Spleen (tissue), 11 donors: ENCODE measurements at regions not wholly inside any gene's neighbourhood (a gene's known extent, or its start where the extent isn't known, plus 50 kb on each side); places are given as distances from the start of the nearest gene placed in this dataset.

Source experiments
- DNase-seq: peaks from one replicate; pipeline ENCODE4 v3.0.0-alpha.2; 2020
- H3K27ac ChIP-seq, 8 donors: fragments of 200-600 bp; sonication (generic) in 7 of 8; 1 replicate in 4 of 8; 2 replicates in 4 of 8; pipeline versions ENCODE4 v1.5.0 to v1.8.0; 2016 to 2021; ENCODE audit warnings: inconsistent platforms in 4 of 8, mild to moderate bottlenecking in 4 of 8, moderate library complexity in 1 of 8
- H3K27me3 ChIP-seq, 7 donors: fragments of 200-600 bp; sonication (generic) in 6 of 7; replicated peaks in 1 of 7; 1 replicate in 4 of 7; 2 replicates in 3 of 7; pipeline versions ENCODE4 v1.5.0 to v1.8.0; 2016 to 2021; ENCODE audit warnings: inconsistent platforms in 3 of 7, mild to moderate bottlenecking in 1 of 7
- H3K36me3 ChIP-seq, 6 donors: fragments of 200-600 bp; sonication (generic) in 5 of 6; 1 replicate in 4 of 6; 2 replicates in 2 of 6; pipeline versions ENCODE4 v1.5.0 to v1.8.0; 2016 to 2021; ENCODE audit warnings: inconsistent platforms in 2 of 6
- H3K4me1 ChIP-seq, 6 donors: fragments of 200-600 bp; sonication (generic) in 5 of 6; 1 replicate in 3 of 6; 2 replicates in 3 of 6; pipeline versions ENCODE4 v1.5.0 to v1.8.0; 2016 to 2021; ENCODE audit warnings: inconsistent platforms in 3 of 6
- H3K4me3 ChIP-seq, 8 donors: fragments of 200-600 bp; sonication (generic) in 7 of 8; 1 replicate in 4 of 8; 2 replicates in 4 of 8; pipeline versions ENCODE4 v1.5.0 to v1.8.0; 2016 to 2021; ENCODE audit warnings: inconsistent platforms in 4 of 8, mild to moderate bottlenecking in 4 of 8, moderate library complexity in 2 of 8
- H3K9me3 ChIP-seq, 8 donors: fragments of 200-600 bp; sonication (generic) in 7 of 8; 1 replicate in 4 of 8; 2 replicates in 4 of 8; pipeline versions ENCODE4 v1.5.0 to v1.8.0; 2016 to 2021; ENCODE audit warnings: inconsistent platforms in 4 of 8
- POLR2A ChIP-seq, 3 donors: fragments of 450-650 bp; IDR thresholded peaks; one replicate each; pipeline ENCODE4 v1.5.1; 2017; ENCODE audit warnings: antibody characterized with exemption in 3 of 3, mild to moderate bottlenecking in 1 of 3
- POLR2AphosphoS5 ChIP-seq, 3 donors: sonication (generic); formaldehyde crosslinking; IDR thresholded peaks; one replicate each; pipeline ENCODE4 v1.5.1; 2017; ENCODE audit warnings: antibody characterized with exemption in 3 of 3
- WGBS, 5 donors: extraction: QIAGEN DNeasy Blood & Tissue Kit in 3 of 5; methylation state at CpG; one replicate each; pipeline versions ENCODE4 v1.1.5 to v1.1.7; 2013 to 2018; 5-methylcytosine and 5-hydroxymethylcytosine counted together
- intact Hi-C: fragments of 100-400 bp; cut with DNase I; formaldehyde crosslinking; loops from one replicate; pipeline ENCODE4 v1.15.0; 2023; ENCODE audit warnings: low total_unique reads
- donor health status: healthy with polysubstance abuse.
- donor health status: DM: no; HTN: no; CAD: no; lungs with moderate emphysema.
- donor health status: DM: no; HTN: no; CAD: no.
- donor health status: Bipolar disorder and iron deficiency.
- donor health status: healthy.
- donor health status: DM: no; HTN: no; CAD: no.
- donor health status: DM: yes; HTN: yes; CAD: no.

- DNase-seq, result no peak
- TF ChIP-seq POLR2A (IDR thresholded peaks at IDR 0.05) (no peak), POLR2AphosphoS5 (IDR thresholded peaks at IDR 0.05) (peak in 2 of 3 donors; percentile 41 to 43)
- peaks cover 0 to 8% (median 0%) of the 10 kb centered on the region in 6 donors for H3K36me3 ChIP-seq
- no peaks in the 10 kb centered on the region for H3K27me3 ChIP-seq
- peak overlapping the region in 7 of 8 donors; percentile 44 to 80 (median 67) for H3K27ac ChIP-seq
- intact Hi-C loops, result no loop called here
- 20 to 38% (median 30%) methylated on average over 17 of the region's 17 CpGs for WGBS, 5 donors
- H3K4me1 ChIP-seq, result peaks cover 20 to 91% (median 59%) of the 10 kb centered on the region in 6 donors
- no peak overlapping the region for H3K4me3 ChIP-seq
- H3K9me3 ChIP-seq, result no peaks in the 10 kb centered on the region
Measured at GRCh38 chr9:127561491-127562278, 50.4 kb upstream of the STXBP1 start.
